Trophoblast cell (in vitro differentiated cells and primary cell): ENCODE measurements at regions not wholly inside any gene's neighbourhood (a gene's known extent, or its start where the extent isn't known, plus 50 kb on each side); places are given as distances from the start of the nearest gene placed in this dataset.

Experiments used
- DNase-seq, 2 donors: peaks; one replicate each; pipeline ENCODE4 v3.0.0-alpha.2; 2016
- H2AFZ ChIP-seq: 2 replicates; pipeline ENCODE4 v1.6.1; 2013; ENCODE audit warnings: low read length, moderate library complexity, mild to moderate bottlenecking; ENCODE audit not compliant: insufficient read depth, poor library complexity
- H2AK5ac ChIP-seq: 2 replicates; pipeline ENCODE4 v1.6.1; 2013; ENCODE audit warnings: mild to moderate bottlenecking, low read length
- H2BK120ac ChIP-seq: 2 replicates; pipeline ENCODE4 v1.6.1; 2013; ENCODE audit warnings: low read length, mild to moderate bottlenecking, moderate library complexity; ENCODE audit not compliant: insufficient read depth, poor library complexity
- H2BK12ac ChIP-seq: 2 replicates; pipeline ENCODE4 v1.6.1; 2013; ENCODE audit warnings: mild to moderate bottlenecking, low read length, moderate library complexity
- H2BK5ac ChIP-seq: 2 replicates; pipeline ENCODE4 v1.6.1; 2013; ENCODE audit warnings: low read length, low read depth, moderate library complexity, mild to moderate bottlenecking; ENCODE audit not compliant: poor library complexity
- H3K14ac ChIP-seq: 2 replicates; pipeline ENCODE4 v1.6.1; 2013; ENCODE audit warnings: mild to moderate bottlenecking, low read length
- H3K18ac ChIP-seq: 2 replicates; pipeline ENCODE4 v1.6.1; 2013; ENCODE audit warnings: mild to moderate bottlenecking, low read length
- H3K23ac ChIP-seq: 2 replicates; pipeline ENCODE4 v1.6.1; 2013; ENCODE audit warnings: low read length
- H3K27ac ChIP-seq: 2 replicates; pipeline ENCODE4 v1.5.1; 2013; ENCODE audit warnings: low read depth, mild to moderate bottlenecking, inconsistent platforms, low read length, moderate library complexity
- H3K27me3 ChIP-seq: 2 replicates; pipeline ENCODE4 v1.6.1; 2013; ENCODE audit warnings: inconsistent platforms, mild to moderate bottlenecking, low read length, moderate library complexity; ENCODE audit not compliant: insufficient read depth
- H3K36me3 ChIP-seq, 2 experiments: 1 replicate in 1 of 2; 2 replicates in 1 of 2; pipeline ENCODE4 v1.6.1; 2013; ENCODE audit warnings: low read length in 2 of 2, mild to moderate bottlenecking in 2 of 2, moderate library complexity in 1 of 2; ENCODE audit not compliant: insufficient read depth in 2 of 2, control insufficient read depth in 1 of 2
- H3K4ac ChIP-seq: 2 replicates; pipeline ENCODE4 v1.6.1; 2013; ENCODE audit warnings: low read depth, mild to moderate bottlenecking, low read length, moderate library complexity
- H3K4me1 ChIP-seq, 2 experiments: 1 replicate in 1 of 2; 2 replicates in 1 of 2; pipeline ENCODE4 v1.6.1; 2013; ENCODE audit warnings: low read length in 2 of 2, mild to moderate bottlenecking in 2 of 2, moderate library complexity in 1 of 2; ENCODE audit not compliant: insufficient read depth in 2 of 2, control insufficient read depth in 1 of 2
- H3K4me2 ChIP-seq: 2 replicates; pipeline ENCODE4 v1.6.1; 2013; ENCODE audit warnings: inconsistent platforms, mild to moderate bottlenecking, low read length, moderate library complexity
- H3K4me3 ChIP-seq: 2 replicates; pipeline ENCODE4 v1.5.1; 2013; ENCODE audit warnings: mild to moderate bottlenecking, low read depth, low read length, inconsistent platforms
- H3K79me1 ChIP-seq: one replicate; pipeline ENCODE4 v1.6.1; 2013; ENCODE audit warnings: low read length
- H3K79me2 ChIP-seq: 2 replicates; pipeline ENCODE4 v1.6.1; 2013; ENCODE audit warnings: low read length, mild to moderate bottlenecking; ENCODE audit not compliant: control insufficient read depth, insufficient read depth, poor library complexity
- H3K9ac ChIP-seq: 2 replicates; pipeline ENCODE4 v1.6.1; 2013; ENCODE audit warnings: mild to moderate bottlenecking, low read length
- H3K9me3 ChIP-seq: 2 replicates; pipeline ENCODE4 v1.6.1; 2013; ENCODE audit warnings: low read depth, mild to moderate bottlenecking, control low read depth, inconsistent platforms, low read length; ENCODE audit not compliant: insufficient read depth
- H4K12ac ChIP-seq: 2 replicates; pipeline ENCODE4 v1.6.1; 2013; ENCODE audit warnings: low read depth, mild to moderate bottlenecking, low read length, moderate library complexity
- H4K8ac ChIP-seq: 2 replicates; pipeline ENCODE4 v1.6.1; 2013; ENCODE audit warnings: low read depth, mild to moderate bottlenecking, low read length, moderate library complexity
- H4K91ac ChIP-seq: one replicate; pipeline ENCODE4 v1.6.1; 2013; ENCODE audit warnings: low read depth, mild to moderate bottlenecking, low read length, moderate library complexity
- WGBS: extraction: QIAGEN DNeasy Blood & Tissue Kit; methylation state at CpG from one replicate; pipeline ENCODE4 v1.1.7; 2013; ENCODE audit warnings: missing lambda C conversion rate; ENCODE audit not compliant: insufficient read length, insufficient coverage; ENCODE audit errors: extremely low coverage; 5-methylcytosine and 5-hydroxymethylcytosine counted together

DNA sequence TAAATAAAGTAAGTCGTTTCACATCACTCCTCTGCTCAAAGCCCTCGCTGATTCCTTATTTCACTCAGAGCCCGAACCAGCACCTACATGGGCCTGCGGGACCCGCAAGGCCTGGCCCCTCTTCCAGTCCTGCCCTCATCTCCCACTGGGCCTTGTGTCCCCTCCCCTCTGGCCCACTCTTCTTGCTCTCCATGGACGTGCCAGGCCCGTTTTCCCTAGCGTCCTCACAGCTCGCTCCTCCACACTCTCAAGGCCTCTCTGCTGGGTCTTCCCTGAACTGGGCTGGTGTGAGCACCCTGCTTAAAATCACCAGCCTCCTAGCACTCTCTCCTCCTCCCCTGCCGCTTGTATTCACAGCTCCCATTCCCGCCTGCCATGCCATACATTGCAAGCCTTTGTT is 237.9 kb downstream of the FOXD2 start:
- DNase-seq: no peak

DNA sequence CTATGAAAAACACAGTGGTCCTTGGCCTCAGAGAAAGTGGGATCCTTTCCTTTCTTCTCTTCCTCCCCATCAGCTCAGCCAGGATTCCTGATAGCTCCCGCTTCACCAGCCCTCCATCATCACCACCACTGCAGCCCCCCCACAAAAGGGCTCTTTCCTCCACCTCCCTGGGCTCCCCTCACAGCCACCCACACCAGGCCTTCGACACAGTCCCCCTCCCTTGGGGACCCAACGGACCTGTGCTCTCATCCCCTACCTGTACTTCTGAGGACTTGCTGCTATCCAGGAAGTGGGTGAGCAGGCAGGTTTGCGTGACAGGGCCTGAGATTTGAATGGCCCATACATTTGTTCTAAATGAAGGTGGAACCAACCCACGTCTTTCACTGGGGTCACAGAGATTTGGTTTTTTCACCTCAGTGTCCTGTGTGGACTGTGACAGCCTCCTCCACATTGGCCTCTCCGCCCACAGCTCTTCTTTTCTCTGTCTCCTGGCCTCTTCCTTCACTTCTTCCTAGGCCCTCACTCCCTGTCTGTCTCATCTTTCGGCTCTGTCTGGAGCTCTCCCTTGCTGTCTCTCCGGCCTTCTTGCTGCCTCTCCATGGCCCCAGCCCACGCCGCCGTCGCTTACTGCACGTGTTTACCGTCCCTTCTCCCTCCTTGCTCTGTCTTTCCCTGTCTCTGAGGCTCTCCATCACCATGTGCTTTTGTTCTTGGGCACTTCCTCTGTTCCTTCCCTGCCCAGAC is 238.6 kb downstream of the FOXD2 start:
- no peak overlapping the region for H2BK5ac ChIP-seq
- no peak overlapping the region for H2AFZ ChIP-seq
- H3K14ac ChIP-seq: no peak overlapping the region
- no peak overlapping the region for H4K12ac ChIP-seq
- no peak overlapping the region for H2AK5ac ChIP-seq
- no peaks in the 10 kb centered on the region for H3K79me1 ChIP-seq
- H2BK120ac ChIP-seq: no peak overlapping the region
- no peak for DNase-seq
- no peak overlapping the region for H4K91ac ChIP-seq
- H3K79me2 ChIP-seq: no peaks in the 10 kb centered on the region
- no peaks in the 10 kb centered on the region for H3K4me1 ChIP-seq
- no peak overlapping the region for H4K8ac ChIP-seq
- no peak overlapping the region for H3K27ac ChIP-seq
- peaks cover 6% of the 10 kb centered on the region for H3K9me3 ChIP-seq
- H3K27me3 ChIP-seq: no peaks in the 10 kb centered on the region
- no peak overlapping the region for H2BK12ac ChIP-seq
- no peak overlapping the region for H3K4me2 ChIP-seq
- H3K18ac ChIP-seq: no peak overlapping the region
- no peak overlapping the region for H3K23ac ChIP-seq
- no peaks in the 10 kb centered on the region for H3K36me3 ChIP-seq
- WGBS: no CpG with 5 or more reads among the region's 14 CpGs
- no peak overlapping the region for H3K4me3 ChIP-seq
- no peak overlapping the region for H3K4ac ChIP-seq
- H3K9ac ChIP-seq: no peak overlapping the region

More for the DNA sequence above, 237.9 kb downstream of the FOXD2 start:
- WGBS: no CpG with 5 or more reads among the region's 11 CpGs
- no peak overlapping the region for H2BK120ac ChIP-seq
- no peak overlapping the region for H2BK12ac ChIP-seq
- H4K91ac ChIP-seq: no peak overlapping the region
- H3K14ac ChIP-seq: no peak overlapping the region
- H3K27me3 ChIP-seq: no peaks in the 10 kb centered on the region
- no peak overlapping the region for H4K12ac ChIP-seq
- H3K27ac ChIP-seq: no peak overlapping the region
- no peaks in the 10 kb centered on the region for H3K4me1 ChIP-seq
- no peaks in the 10 kb centered on the region for H3K36me3 ChIP-seq
- peaks cover 6% of the 10 kb centered on the region for H3K9me3 ChIP-seq
- no peak overlapping the region for H3K9ac ChIP-seq
- H2AFZ ChIP-seq: no peak overlapping the region
- no peak overlapping the region for H3K23ac ChIP-seq
- no peak overlapping the region for H3K4ac ChIP-seq
- no peaks in the 10 kb centered on the region for H3K79me1 ChIP-seq
- H4K8ac ChIP-seq: no peak overlapping the region
- H3K18ac ChIP-seq: no peak overlapping the region
- no peak overlapping the region for H2AK5ac ChIP-seq
- no peaks in the 10 kb centered on the region for H3K79me2 ChIP-seq
- no peak overlapping the region for H3K4me2 ChIP-seq
- no peak overlapping the region for H3K4me3 ChIP-seq
- H2BK5ac ChIP-seq: no peak overlapping the region

DNA sequence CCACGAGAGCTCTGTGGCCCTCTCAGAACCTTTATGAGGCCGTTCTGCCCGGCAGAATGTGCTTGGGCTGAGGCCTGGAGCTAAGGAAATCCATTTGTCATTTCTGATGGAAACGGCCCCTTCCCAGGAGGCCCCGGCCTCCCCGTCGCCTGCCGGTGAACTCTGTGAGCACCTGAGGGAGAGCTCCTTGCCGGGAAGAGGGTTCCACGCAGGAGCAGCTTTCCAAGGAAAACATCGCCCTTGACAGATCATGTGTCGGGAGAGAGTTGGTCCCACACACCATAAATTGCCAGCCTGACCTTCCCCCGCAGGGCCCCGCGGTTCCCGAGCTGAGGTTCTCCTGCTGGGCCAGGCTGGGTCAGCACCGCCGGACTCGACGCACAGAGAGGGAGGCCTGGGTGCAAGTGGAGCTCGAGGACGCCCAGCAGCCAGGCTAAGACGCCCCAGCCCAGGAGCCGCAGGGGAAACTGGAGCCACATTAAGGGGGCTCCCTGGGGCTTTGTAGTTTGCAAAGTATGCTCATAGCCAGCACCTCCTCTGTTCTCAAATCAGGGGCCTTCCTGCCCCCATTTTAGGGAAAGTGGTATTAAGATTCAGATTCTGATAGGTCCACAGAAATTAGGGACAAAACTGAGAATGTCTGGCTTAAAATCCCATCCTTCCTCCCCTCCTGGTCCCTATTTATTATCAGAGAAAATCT is 239.5 kb downstream of the FOXD2 start:
- no peak overlapping the region for H3K9ac ChIP-seq
- H3K79me2 ChIP-seq: no peaks in the 10 kb centered on the region
- no peaks in the 10 kb centered on the region for H3K36me3 ChIP-seq
- H3K27ac ChIP-seq: no peak overlapping the region
- H3K4ac ChIP-seq: no peak overlapping the region
- H3K18ac ChIP-seq: no peak overlapping the region
- DNase-seq: no peak
- H2BK120ac ChIP-seq: no peak overlapping the region
- no peak overlapping the region for H4K91ac ChIP-seq
- H3K9me3 ChIP-seq: peaks cover 6% of the 10 kb centered on the region
- H4K8ac ChIP-seq: no peak overlapping the region
- no CpG with 5 or more reads among the region's 24 CpGs for WGBS
- H3K23ac ChIP-seq: no peak overlapping the region
- H3K27me3 ChIP-seq: no peaks in the 10 kb centered on the region
- H2AK5ac ChIP-seq: no peak overlapping the region
- H3K4me3 ChIP-seq: no peak overlapping the region
- H3K79me1 ChIP-seq: no peaks in the 10 kb centered on the region
- H2BK5ac ChIP-seq: no peak overlapping the region
- H3K4me2 ChIP-seq: no peak overlapping the region
- H2AFZ ChIP-seq: no peak overlapping the region
- no peak overlapping the region for H4K12ac ChIP-seq
- H3K4me1 ChIP-seq: no peaks in the 10 kb centered on the region
- H2BK12ac ChIP-seq: no peak overlapping the region
- no peak overlapping the region for H3K14ac ChIP-seq

DNA sequence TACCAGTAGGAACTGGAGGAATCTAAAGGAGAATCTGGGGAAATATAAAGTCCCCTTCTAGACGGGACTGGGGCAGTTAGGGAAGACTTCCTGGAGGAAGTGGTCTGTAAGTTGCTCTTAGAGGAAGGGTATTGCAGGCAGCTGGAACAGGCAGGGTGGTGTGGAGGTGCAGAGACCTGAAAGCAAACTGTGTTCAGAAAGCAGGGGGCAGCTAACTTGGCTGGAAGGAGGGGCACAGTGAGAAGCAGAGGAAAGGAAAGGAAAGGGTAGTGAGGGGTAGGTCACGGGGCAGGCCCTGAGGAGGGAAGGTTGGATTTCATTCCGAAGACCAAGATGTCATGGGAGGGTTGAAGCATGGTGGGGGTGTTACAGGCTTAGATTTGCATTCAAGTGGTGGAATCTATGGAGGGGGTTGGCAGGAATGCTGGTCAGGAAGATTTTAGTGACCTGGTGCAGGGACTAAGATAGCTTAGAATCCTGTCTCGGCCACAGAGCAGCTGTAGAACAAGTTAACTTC is 240.7 kb downstream of the FOXD2 start:
- H4K91ac ChIP-seq: no peak overlapping the region
- no peak overlapping the region for H3K23ac ChIP-seq
- H3K27me3 ChIP-seq: no peaks in the 10 kb centered on the region
- WGBS: no CpG with 5 or more reads among the region's 4 CpGs
- no peaks in the 10 kb centered on the region for H3K79me2 ChIP-seq
- H3K9ac ChIP-seq: no peak overlapping the region
- no peaks in the 10 kb centered on the region for H3K36me3 ChIP-seq
- no peaks in the 10 kb centered on the region for H3K79me1 ChIP-seq
- H3K4me3 ChIP-seq: no peak overlapping the region
- no peak overlapping the region for H2BK120ac ChIP-seq
- no peak overlapping the region for H2BK12ac ChIP-seq
- peaks cover 6% of the 10 kb centered on the region for H3K9me3 ChIP-seq
- no peak for DNase-seq
- no peak overlapping the region for H4K8ac ChIP-seq
- no peak overlapping the region for H3K18ac ChIP-seq
- H2BK5ac ChIP-seq: no peak overlapping the region
- no peak overlapping the region for H3K4ac ChIP-seq
- no peak overlapping the region for H4K12ac ChIP-seq
- no peak overlapping the region for H2AK5ac ChIP-seq
- H2AFZ ChIP-seq: no peak overlapping the region
- no peak overlapping the region for H3K14ac ChIP-seq
- no peaks in the 10 kb centered on the region for H3K4me1 ChIP-seq
- no peak overlapping the region for H3K27ac ChIP-seq
- no peak overlapping the region for H3K4me2 ChIP-seq
